ENCODE measurements at regions not wholly inside any gene's neighbourhood (a gene's known extent, or its start where the extent isn't known, plus 50 kb on each side); places are given as distances from the start of the nearest gene placed in this dataset.
A peak's percentile ranks its signal among the peaks of the same experiment; 100 is the strongest.

- H3K27me3 Mint-ChIP-seq, result no peaks in the 10 kb centered on the region
- no peak overlapping the region for H3K27ac Mint-ChIP-seq
- no peak overlapping the region for H3K4me3 Mint-ChIP-seq
- H3K9me3 Mint-ChIP-seq, result no peaks in the 10 kb centered on the region
- H3K36me3 Mint-ChIP-seq, result peaks cover 3% of the 10 kb centered on the region
- H3K4me1 Mint-ChIP-seq, result peaks cover 12% of the 10 kb centered on the region
Measured at GRCh38 chr12:124640056-124640455, 72.6 kb upstream of the NCOR2 start.

GRCh38 chr12:124639122-124639806 lies 71.9 kb upstream of the NCOR2 start:
- H3K9me3 Mint-ChIP-seq, result no peaks in the 10 kb centered on the region
- no peak overlapping the region for H3K4me3 Mint-ChIP-seq
- peaks cover 12% of the 10 kb centered on the region for H3K4me1 Mint-ChIP-seq

GRCh38 chr12:124637581-124637981 lies 70.2 kb upstream of the NCOR2 start:
- Mint-ChIP-seq H3K27me3 (no peaks in the 10 kb centered on the region), H3K9me3 (no peaks in the 10 kb centered on the region), H3K36me3 (peaks cover 3% of the 10 kb centered on the region), H3K4me1 (peaks cover 12% of the 10 kb centered on the region), H3K4me3 (no peak overlapping the region), H3K27ac (no peak overlapping the region)

More at GRCh38 chr12:124639122-124639806, 71.9 kb upstream of the NCOR2 start:
- Mint-ChIP-seq H3K36me3 (peaks cover 3% of the 10 kb centered on the region), H3K27me3 (no peaks in the 10 kb centered on the region), H3K27ac (no peak overlapping the region)

- peaks cover 12% of the 10 kb centered on the region for H3K4me1 Mint-ChIP-seq
- peaks cover 3% of the 10 kb centered on the region for H3K36me3 Mint-ChIP-seq
- no peak overlapping the region for H3K27ac Mint-ChIP-seq
- H3K27me3 Mint-ChIP-seq, result no peaks in the 10 kb centered on the region
- no peak overlapping the region for H3K4me3 Mint-ChIP-seq
- H3K9me3 Mint-ChIP-seq, result no peaks in the 10 kb centered on the region
Measured at GRCh38 chr12:124637163-124637562, 69.8 kb upstream of the NCOR2 start.

GRCh38 chr12:124636138-124636978 lies 68.9 kb upstream of the NCOR2 start:
- no peak overlapping the region for H3K27ac Mint-ChIP-seq
- peaks cover 12% of the 10 kb centered on the region for H3K4me1 Mint-ChIP-seq
- peaks cover 3% of the 10 kb centered on the region for H3K36me3 Mint-ChIP-seq
- no peaks in the 10 kb centered on the region for H3K9me3 Mint-ChIP-seq
- peak overlapping the region; percentile 9 for H3K4me3 Mint-ChIP-seq
- no peaks in the 10 kb centered on the region for H3K27me3 Mint-ChIP-seq

GRCh38 chr12:124635316-124635715 lies 67.9 kb upstream of the NCOR2 start:
- H3K27ac Mint-ChIP-seq, result no peak overlapping the region
- no peaks in the 10 kb centered on the region for H3K9me3 Mint-ChIP-seq
- H3K4me1 Mint-ChIP-seq, result peaks cover 12% of the 10 kb centered on the region
- H3K36me3 Mint-ChIP-seq, result peaks cover 3% of the 10 kb centered on the region
- no peaks in the 10 kb centered on the region for H3K27me3 Mint-ChIP-seq
- no peak overlapping the region for H3K4me3 Mint-ChIP-seq

- Mint-ChIP-seq H3K27me3 (no peaks in the 10 kb centered on the region), H3K9me3 (no peaks in the 10 kb centered on the region), H3K36me3 (peaks cover 3% of the 10 kb centered on the region), H3K4me3 (no peak overlapping the region), H3K4me1 (peaks cover 12% of the 10 kb centered on the region), H3K27ac (no peak overlapping the region)
Measured at GRCh38 chr12:124633365-124634362, 66.3 kb upstream of the NCOR2 start.

- peaks cover 3% of the 10 kb centered on the region for H3K36me3 Mint-ChIP-seq
- peaks cover 12% of the 10 kb centered on the region for H3K4me1 Mint-ChIP-seq
- no peaks in the 10 kb centered on the region for H3K27me3 Mint-ChIP-seq
- H3K9me3 Mint-ChIP-seq, result no peaks in the 10 kb centered on the region
- no peak overlapping the region for H3K27ac Mint-ChIP-seq
- no peak overlapping the region for H3K4me3 Mint-ChIP-seq
Measured at GRCh38 chr12:124632519-124632984, 65.1 kb upstream of the NCOR2 start.

GRCh38 chr12:124631681-124632256 lies 64.4 kb upstream of the NCOR2 start:
- Mint-ChIP-seq H3K4me1 (peaks cover 10% of the 10 kb centered on the region), H3K27ac (no peak overlapping the region), H3K36me3 (peaks cover 3% of the 10 kb centered on the region), H3K4me3 (no peak overlapping the region), H3K9me3 (no peaks in the 10 kb centered on the region), H3K27me3 (no peaks in the 10 kb centered on the region)

GRCh38 chr12:124630791-124631313 lies 63.4 kb upstream of the NCOR2 start:
- H3K27me3 Mint-ChIP-seq, result no peaks in the 10 kb centered on the region
- H3K36me3 Mint-ChIP-seq, result no peaks in the 10 kb centered on the region
- no peak overlapping the region for H3K27ac Mint-ChIP-seq
- no peak overlapping the region for H3K4me3 Mint-ChIP-seq
- H3K4me1 Mint-ChIP-seq, result peaks cover 1% of the 10 kb centered on the region
- no peaks in the 10 kb centered on the region for H3K9me3 Mint-ChIP-seq

- H3K4me3 Mint-ChIP-seq, result no peak overlapping the region
- no peak overlapping the region for H3K27ac Mint-ChIP-seq
- H3K4me1 Mint-ChIP-seq, result no peaks in the 10 kb centered on the region
- no peaks in the 10 kb centered on the region for H3K9me3 Mint-ChIP-seq
- H3K36me3 Mint-ChIP-seq, result no peaks in the 10 kb centered on the region
- no peaks in the 10 kb centered on the region for H3K27me3 Mint-ChIP-seq
Measured at GRCh38 chr12:124629789-124630480, 62.5 kb upstream of the NCOR2 start.

GRCh38 chr12:124629117-124629516 lies 61.7 kb upstream of the NCOR2 start:
- no peaks in the 10 kb centered on the region for H3K27me3 Mint-ChIP-seq
- no peak overlapping the region for H3K4me3 Mint-ChIP-seq
- H3K27ac Mint-ChIP-seq, result no peak overlapping the region
- H3K9me3 Mint-ChIP-seq, result no peaks in the 10 kb centered on the region
- H3K4me1 Mint-ChIP-seq, result no peaks in the 10 kb centered on the region
- no peaks in the 10 kb centered on the region for H3K36me3 Mint-ChIP-seq

GRCh38 chr12:124627956-124628355 lies 60.5 kb upstream of the NCOR2 start:
- Mint-ChIP-seq H3K27me3 (no peaks in the 10 kb centered on the region), H3K9me3 (no peaks in the 10 kb centered on the region), H3K36me3 (no peaks in the 10 kb centered on the region), H3K27ac (no peak overlapping the region), H3K4me3 (no peak overlapping the region), H3K4me1 (no peaks in the 10 kb centered on the region)

GRCh38 chr12:124626971-124627411 lies 59.6 kb upstream of the NCOR2 start:
- Mint-ChIP-seq H3K27me3 (no peaks in the 10 kb centered on the region), H3K4me3 (no peak overlapping the region), H3K27ac (no peak overlapping the region), H3K36me3 (no peaks in the 10 kb centered on the region), H3K4me1 (no peaks in the 10 kb centered on the region), H3K9me3 (no peaks in the 10 kb centered on the region)

Measured in activated naive CD4-positive, alpha-beta T cell treated with anti-CD3 and anti-CD28 coated beads, Interleukin-2, amount 50 U/mL, for 24 hours (primary cell).